Lower leg skin (tissue), 3 donors: ENCODE measurements at regions not wholly inside any gene's neighbourhood (a gene's known extent, or its start where the extent isn't known, plus 50 kb on each side); places are given as distances from the start of the nearest gene placed in this dataset.

ENCODE experiments used
- POLR2A ChIP-seq, 2 donors: fragments of 450-650 bp; IDR thresholded peaks; one replicate each; pipeline ENCODE4 v1.6.1; 2016 to 2017; ENCODE audit warnings: antibody characterized with exemption in 2 of 2, mild to moderate bottlenecking in 1 of 2, moderate library complexity in 1 of 2
- TF ChIP-seq, protein P1 (sequence below), 3 donors: fragments of 450-650 bp; IDR thresholded peaks; one replicate each; pipeline ENCODE4 v1.5.1; 2016; ENCODE audit warnings: antibody characterized with exemption in 3 of 3, mild to moderate bottlenecking in 3 of 3, moderate library complexity in 2 of 3

GRCh38 chr3:40593351-40593750, 68.6 kb downstream of the ZNF621 start:
- TF ChIP-seq, protein P1, sequence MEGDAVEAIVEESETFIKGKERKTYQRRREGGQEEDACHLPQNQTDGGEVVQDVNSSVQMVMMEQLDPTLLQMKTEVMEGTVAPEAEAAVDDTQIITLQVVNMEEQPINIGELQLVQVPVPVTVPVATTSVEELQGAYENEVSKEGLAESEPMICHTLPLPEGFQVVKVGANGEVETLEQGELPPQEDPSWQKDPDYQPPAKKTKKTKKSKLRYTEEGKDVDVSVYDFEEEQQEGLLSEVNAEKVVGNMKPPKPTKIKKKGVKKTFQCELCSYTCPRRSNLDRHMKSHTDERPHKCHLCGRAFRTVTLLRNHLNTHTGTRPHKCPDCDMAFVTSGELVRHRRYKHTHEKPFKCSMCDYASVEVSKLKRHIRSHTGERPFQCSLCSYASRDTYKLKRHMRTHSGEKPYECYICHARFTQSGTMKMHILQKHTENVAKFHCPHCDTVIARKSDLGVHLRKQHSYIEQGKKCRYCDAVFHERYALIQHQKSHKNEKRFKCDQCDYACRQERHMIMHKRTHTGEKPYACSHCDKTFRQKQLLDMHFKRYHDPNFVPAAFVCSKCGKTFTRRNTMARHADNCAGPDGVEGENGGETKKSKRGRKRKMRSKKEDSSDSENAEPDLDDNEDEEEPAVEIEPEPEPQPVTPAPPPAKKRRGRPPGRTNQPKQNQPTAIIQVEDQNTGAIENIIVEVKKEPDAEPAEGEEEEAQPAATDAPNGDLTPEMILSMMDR (IDR thresholded peaks at IDR 0.05) = no peak
- no peak for TF ChIP-seq POLR2A (IDR thresholded peaks at IDR 0.05)
